BE2C (cell line): ENCODE measurements at regions not wholly inside any gene's neighbourhood (a gene's known extent, or its start where the extent isn't known, plus 50 kb on each side); places are given as distances from the start of the nearest gene placed in this dataset.

Experiments used
- DNase-seq: peaks from one replicate; pipeline ENCODE4 v3.0.0-alpha.2; 2020
- H3K27me3 ChIP-seq: fragments of 250-450 bp; sonication (Bioruptor Pico); 2 replicates; pipeline ENCODE4 v1.5.1; 2020; ENCODE audit warnings: mild to moderate bottlenecking
- H3K36me3 ChIP-seq: fragments of 250-450 bp; sonication (Bioruptor Pico); 2 replicates; pipeline ENCODE4 v1.5.1; 2020; ENCODE audit warnings: mild to moderate bottlenecking
- H3K4me1 ChIP-seq: fragments of 250-450 bp; sonication (Bioruptor Pico); 2 replicates; pipeline ENCODE4 v1.5.1; 2020
- H3K4me3 ChIP-seq: 2 replicates; pipeline ENCODE4 v1.5.1; 2011; ENCODE audit warnings: low read depth, low read length
- H3K9me3 ChIP-seq: fragments of 250-450 bp; sonication (Bioruptor Pico); 2 replicates; pipeline ENCODE4 v1.5.1; 2020
- CTCF ChIP-seq: IDR thresholded peaks from 2 replicates; pipeline ENCODE4 v1.5.1; 2012; ENCODE audit warnings: mild to moderate bottlenecking, low read depth, low read length

GRCh38 chr3:153848702-153849101, 272.5 kb upstream of the ARHGEF26 start:
- H3K9me3 ChIP-seq = no peaks in the 10 kb centered on the region
- H3K4me1 ChIP-seq = no peaks in the 10 kb centered on the region
- H3K27me3 ChIP-seq = no peaks in the 10 kb centered on the region
- H3K36me3 ChIP-seq = no peaks in the 10 kb centered on the region
- DNase-seq = no peak
- no peak overlapping the region for H3K4me3 ChIP-seq
- TF ChIP-seq CTCF = no peak

- Histone ChIP-seq H3K4me1 (no peaks in the 10 kb centered on the region), H3K36me3 (no peaks in the 10 kb centered on the region), H3K9me3 (no peaks in the 10 kb centered on the region), H3K27me3 (no peaks in the 10 kb centered on the region), H3K4me3 (no peak overlapping the region)
- no peak for TF ChIP-seq CTCF
- no peak for DNase-seq
Observed at GRCh38 chr3:153852355-153852754, 268.8 kb upstream of the ARHGEF26 start.

GRCh38 chr3:153853163-153853562, 268.0 kb upstream of the ARHGEF26 start:
- no peaks in the 10 kb centered on the region for H3K9me3 ChIP-seq
- H3K27me3 ChIP-seq = no peaks in the 10 kb centered on the region
- no peaks in the 10 kb centered on the region for H3K4me1 ChIP-seq
- DNase-seq = no peak
- no peaks in the 10 kb centered on the region for H3K36me3 ChIP-seq
- no peak overlapping the region for H3K4me3 ChIP-seq
- no peak for TF ChIP-seq CTCF

- Histone ChIP-seq H3K27me3 (no peaks in the 10 kb centered on the region), H3K4me3 (no peak overlapping the region), H3K9me3 (no peaks in the 10 kb centered on the region), H3K36me3 (no peaks in the 10 kb centered on the region), H3K4me1 (no peaks in the 10 kb centered on the region)
- TF ChIP-seq CTCF = no peak
- no peak for DNase-seq
Observed at GRCh38 chr3:153855772-153856171, 265.4 kb upstream of the ARHGEF26 start.

GRCh38 chr3:153856932-153857331, 264.3 kb upstream of the ARHGEF26 start:
- Histone ChIP-seq H3K4me3 (no peak overlapping the region), H3K9me3 (no peaks in the 10 kb centered on the region), H3K36me3 (no peaks in the 10 kb centered on the region), H3K27me3 (no peaks in the 10 kb centered on the region), H3K4me1 (no peaks in the 10 kb centered on the region)
- TF ChIP-seq CTCF = no peak
- DNase-seq = no peak

- no peaks in the 10 kb centered on the region for H3K27me3 ChIP-seq
- no peaks in the 10 kb centered on the region for H3K36me3 ChIP-seq
- no peak for DNase-seq
- no peak overlapping the region for H3K4me3 ChIP-seq
- H3K9me3 ChIP-seq = no peaks in the 10 kb centered on the region
- TF ChIP-seq CTCF = no peak
- H3K4me1 ChIP-seq = no peaks in the 10 kb centered on the region
Observed at GRCh38 chr3:153864793-153865192, 256.4 kb upstream of the ARHGEF26 start.
